ENCODE measurements at regions not wholly inside any gene's neighbourhood (a gene's known extent, or its start where the extent isn't known, plus 50 kb on each side); places are given as distances from the start of the nearest gene placed in this dataset.

DNA sequence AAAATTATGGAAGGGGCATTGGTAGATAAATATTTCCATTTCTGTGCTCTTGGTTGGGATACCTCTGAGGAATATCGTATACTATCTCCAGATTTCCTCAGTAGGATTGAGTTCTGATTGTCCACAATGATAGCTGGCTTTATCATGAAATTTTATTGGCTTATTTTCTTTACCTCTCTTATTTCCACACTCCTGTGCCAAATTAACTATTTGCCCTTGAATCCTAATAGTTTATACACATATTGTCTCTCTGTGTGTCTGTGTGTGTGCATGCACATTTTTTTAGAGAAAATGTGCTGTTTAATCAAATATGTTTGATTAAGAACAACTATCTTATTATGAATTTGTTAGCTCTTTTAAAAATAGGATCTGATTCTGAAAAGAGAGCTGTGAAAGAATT is 271.6 kb downstream of the DTHD1 start:
- WGBS (ENCODE audit: insufficient coverage) = no CpG with 5 or more reads among the region's 1 CpG
- ChIA-PET CTCF (no interaction called here), POLR2A (no interaction called here)
- Mint-ChIP-seq H3K9me3 (ENCODE audit: insufficient read depth) (no peaks in the 10 kb centered on the region), H3K27me3 (peaks cover 4% of the 10 kb centered on the region), H3K4me1 (no peaks in the 10 kb centered on the region), H3K27ac (no peak overlapping the region), H3K4me3 (no peak overlapping the region)
- no peak overlapping the region for H3K4me3 ChIP-seq (ENCODE audit: control extremely low read depth in 1 of 5, extremely low read depth in 1 of 5, insufficient read depth in 1 of 5, low read depth in 2 of 5, low read length in 4 of 5)
- intact Hi-C loops (cut with micrococcal nuclease) = no loop called here
- no peaks in the 10 kb centered on the region for H3K9me3 ChIP-seq (ENCODE audit: control extremely low read depth in 1 of 3, control insufficient read depth in 2 of 3, insufficient read depth in 1 of 3, low read length in 2 of 3)
- H3K27ac ChIP-seq (ENCODE audit: low read length in 2 of 2) = no peak overlapping the region
- no peaks in the 10 kb centered on the region for H3K79me2 ChIP-seq (ENCODE audit: control insufficient read depth, insufficient read depth, low read length)
- H3K27me3 ChIP-seq (replicated peaks in 1 of 4; ENCODE audit: control extremely low read depth in 1 of 4, control insufficient read depth in 3 of 4, insufficient read depth in 4 of 4, low read length in 3 of 4) = no peaks in the 10 kb centered on the region
- no peak overlapping the region for H3K9ac ChIP-seq (ENCODE audit: low read length)
- no peaks in the 10 kb centered on the region for H4K20me1 ChIP-seq (ENCODE audit: control insufficient read depth, insufficient read depth, low read length, poor library complexity, severe bottlenecking)
- H3K36me3 ChIP-seq (replicated peaks in 1 of 2; ENCODE audit: control extremely low read depth in 1 of 2, control insufficient read depth in 1 of 2, extremely low read depth in 1 of 2, insufficient read depth in 2 of 2, low read length in 1 of 2) = no peaks in the 10 kb centered on the region
- no peak overlapping the region for H3K4me2 ChIP-seq (replicated peaks; ENCODE audit: low read depth, low read length, poor library complexity, severe bottlenecking)
- no peak for ATAC-seq (ENCODE audit: low read depth)
- TF ChIP-seq, protein P1, sequence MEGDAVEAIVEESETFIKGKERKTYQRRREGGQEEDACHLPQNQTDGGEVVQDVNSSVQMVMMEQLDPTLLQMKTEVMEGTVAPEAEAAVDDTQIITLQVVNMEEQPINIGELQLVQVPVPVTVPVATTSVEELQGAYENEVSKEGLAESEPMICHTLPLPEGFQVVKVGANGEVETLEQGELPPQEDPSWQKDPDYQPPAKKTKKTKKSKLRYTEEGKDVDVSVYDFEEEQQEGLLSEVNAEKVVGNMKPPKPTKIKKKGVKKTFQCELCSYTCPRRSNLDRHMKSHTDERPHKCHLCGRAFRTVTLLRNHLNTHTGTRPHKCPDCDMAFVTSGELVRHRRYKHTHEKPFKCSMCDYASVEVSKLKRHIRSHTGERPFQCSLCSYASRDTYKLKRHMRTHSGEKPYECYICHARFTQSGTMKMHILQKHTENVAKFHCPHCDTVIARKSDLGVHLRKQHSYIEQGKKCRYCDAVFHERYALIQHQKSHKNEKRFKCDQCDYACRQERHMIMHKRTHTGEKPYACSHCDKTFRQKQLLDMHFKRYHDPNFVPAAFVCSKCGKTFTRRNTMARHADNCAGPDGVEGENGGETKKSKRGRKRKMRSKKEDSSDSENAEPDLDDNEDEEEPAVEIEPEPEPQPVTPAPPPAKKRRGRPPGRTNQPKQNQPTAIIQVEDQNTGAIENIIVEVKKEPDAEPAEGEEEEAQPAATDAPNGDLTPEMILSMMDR (IDR thresholded peaks at IDR 0.05) = no peak
- no peak for TF ChIP-seq EZH2 (IDR thresholded peaks at IDR 0.05; ENCODE audit: borderline replicate concordance, insufficient read depth, low read depth, low read length, poor library complexity, severe bottlenecking)
- H2AFZ ChIP-seq (ENCODE audit: insufficient read depth, low read depth, low read length, poor library complexity, severe bottlenecking) = no peak overlapping the region
- no peak for DNase-seq
- H3K4me1 ChIP-seq (ENCODE audit: control insufficient read depth in 2 of 2, insufficient read depth in 2 of 2, low read length in 2 of 2) = no peaks in the 10 kb centered on the region

DNA sequence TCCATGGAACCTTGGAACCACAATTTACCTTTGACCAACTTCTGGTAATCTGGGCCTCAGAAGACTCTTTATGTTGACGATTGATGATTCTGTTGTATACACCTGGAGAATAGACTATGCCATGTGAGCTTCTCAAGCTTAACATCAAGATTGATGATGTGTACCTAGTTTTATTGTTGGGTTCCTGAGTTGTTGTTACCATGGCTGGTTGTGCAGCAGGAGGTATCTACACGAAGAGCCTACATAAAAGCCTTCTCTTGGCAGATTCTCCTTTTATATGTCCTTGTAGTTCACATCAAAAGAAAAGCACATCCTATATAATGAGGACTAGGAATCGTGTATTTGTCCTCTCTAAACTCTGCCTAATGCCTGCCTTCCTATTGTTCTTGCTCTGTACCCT is 272.0 kb downstream of the DTHD1 start:
- Histone ChIP-seq H4K20me1 (ENCODE audit: control insufficient read depth, insufficient read depth, low read length, poor library complexity, severe bottlenecking) (no peaks in the 10 kb centered on the region), H3K9ac (ENCODE audit: low read length) (no peak overlapping the region), H2AFZ (ENCODE audit: insufficient read depth, low read depth, low read length, poor library complexity, severe bottlenecking) (no peak overlapping the region), H3K79me2 (ENCODE audit: control insufficient read depth, insufficient read depth, low read length) (no peaks in the 10 kb centered on the region), H3K27me3 (replicated peaks in 1 of 4; ENCODE audit: control extremely low read depth in 1 of 4, control insufficient read depth in 3 of 4, insufficient read depth in 4 of 4, low read length in 3 of 4) (no peaks in the 10 kb centered on the region), H3K4me3 (ENCODE audit: control extremely low read depth in 1 of 5, extremely low read depth in 1 of 5, insufficient read depth in 1 of 5, low read depth in 2 of 5, low read length in 4 of 5) (no peak overlapping the region), H3K36me3 (replicated peaks in 1 of 2; ENCODE audit: control extremely low read depth in 1 of 2, control insufficient read depth in 1 of 2, extremely low read depth in 1 of 2, insufficient read depth in 2 of 2, low read length in 1 of 2) (no peaks in the 10 kb centered on the region), H3K27ac (ENCODE audit: low read length in 2 of 2) (no peak overlapping the region), H3K4me1 (ENCODE audit: control insufficient read depth in 2 of 2, insufficient read depth in 2 of 2, low read length in 2 of 2) (no peaks in the 10 kb centered on the region), H3K4me2 (replicated peaks; ENCODE audit: low read depth, low read length, poor library complexity, severe bottlenecking) (no peak overlapping the region), H3K9me3 (ENCODE audit: control extremely low read depth in 1 of 3, control insufficient read depth in 2 of 3, insufficient read depth in 1 of 3, low read length in 2 of 3) (no peaks in the 10 kb centered on the region)
- POLR2A ChIA-PET = no interaction called here
- no peak for ATAC-seq (ENCODE audit: low read depth)
- no CpG with 5 or more reads among the region's 3 CpGs for WGBS (ENCODE audit: insufficient coverage)
- no peak overlapping the region for H3K27ac Mint-ChIP-seq
- no peaks in the 10 kb centered on the region for H3K4me1 Mint-ChIP-seq
- CTCF ChIA-PET = no interaction called here
- TF ChIP-seq EZH2 (IDR thresholded peaks at IDR 0.05; ENCODE audit: borderline replicate concordance, insufficient read depth, low read depth, low read length, poor library complexity, severe bottlenecking) = no peak
- TF ChIP-seq, protein P1 (IDR thresholded peaks at IDR 0.05) = no peak
- peaks cover 4% of the 10 kb centered on the region for H3K27me3 Mint-ChIP-seq
- no peak for DNase-seq
- intact Hi-C loops (cut with micrococcal nuclease) = no loop called here
- H3K9me3 Mint-ChIP-seq (ENCODE audit: insufficient read depth) = no peaks in the 10 kb centered on the region
- H3K4me3 Mint-ChIP-seq = no peak overlapping the region

Data from B cell (primary cell).